GM21737 (cell line): ENCODE measurements at regions not wholly inside any gene's neighbourhood (a gene's known extent, or its start where the extent isn't known, plus 50 kb on each side); places are given as distances from the start of the nearest gene placed in this dataset.
A peak's percentile ranks its signal among the peaks of the same experiment; 100 is the strongest.
"Not testable (repeated sequence)": the region's sequence is repeated elsewhere in the genome, so short reads cannot be mapped to it uniquely, and the experiment has no call there.

Experiments
- ATAC-seq: cut with Tn5 transposase; IDR thresholded peaks from one replicate; pipeline ENCODE4 v1.9.1; 2021; ENCODE audit warnings: mild to moderate bottlenecking, moderate library complexity; ENCODE audit not compliant: unreplicated experiment

- ATAC-seq = no peak
These were observed 860.4 kb downstream of the PLA2G4A start for GRCh38 chr1:187689129-187689528.

DNA sequence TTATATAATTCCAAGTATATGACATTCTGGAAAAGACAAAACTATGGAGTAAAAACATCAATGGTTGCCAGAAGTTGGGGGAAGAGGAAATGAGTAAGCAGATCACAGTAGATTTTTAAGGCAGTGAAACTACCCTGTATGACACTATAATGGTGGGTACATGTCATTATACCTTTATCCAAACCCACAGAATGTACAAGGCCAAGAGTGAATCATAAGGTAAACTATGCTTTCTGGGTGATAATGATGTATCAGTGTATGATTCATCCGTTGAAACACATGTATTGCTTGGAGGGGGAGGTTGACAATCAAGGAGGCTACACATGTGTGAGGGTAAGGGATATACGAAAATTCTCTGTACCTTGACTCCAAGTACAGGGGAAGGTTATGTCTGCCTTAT lies 862.7 kb downstream of the PLA2G4A start:
- no peak for ATAC-seq

- ATAC-seq = no peak
These were observed 864.0 kb downstream of the PLA2G4A start for GRCh38 chr1:187692799-187693198.

- no peak for ATAC-seq
These were observed 867.3 kb downstream of the PLA2G4A start for GRCh38 chr1:187696073-187696472.

DNA sequence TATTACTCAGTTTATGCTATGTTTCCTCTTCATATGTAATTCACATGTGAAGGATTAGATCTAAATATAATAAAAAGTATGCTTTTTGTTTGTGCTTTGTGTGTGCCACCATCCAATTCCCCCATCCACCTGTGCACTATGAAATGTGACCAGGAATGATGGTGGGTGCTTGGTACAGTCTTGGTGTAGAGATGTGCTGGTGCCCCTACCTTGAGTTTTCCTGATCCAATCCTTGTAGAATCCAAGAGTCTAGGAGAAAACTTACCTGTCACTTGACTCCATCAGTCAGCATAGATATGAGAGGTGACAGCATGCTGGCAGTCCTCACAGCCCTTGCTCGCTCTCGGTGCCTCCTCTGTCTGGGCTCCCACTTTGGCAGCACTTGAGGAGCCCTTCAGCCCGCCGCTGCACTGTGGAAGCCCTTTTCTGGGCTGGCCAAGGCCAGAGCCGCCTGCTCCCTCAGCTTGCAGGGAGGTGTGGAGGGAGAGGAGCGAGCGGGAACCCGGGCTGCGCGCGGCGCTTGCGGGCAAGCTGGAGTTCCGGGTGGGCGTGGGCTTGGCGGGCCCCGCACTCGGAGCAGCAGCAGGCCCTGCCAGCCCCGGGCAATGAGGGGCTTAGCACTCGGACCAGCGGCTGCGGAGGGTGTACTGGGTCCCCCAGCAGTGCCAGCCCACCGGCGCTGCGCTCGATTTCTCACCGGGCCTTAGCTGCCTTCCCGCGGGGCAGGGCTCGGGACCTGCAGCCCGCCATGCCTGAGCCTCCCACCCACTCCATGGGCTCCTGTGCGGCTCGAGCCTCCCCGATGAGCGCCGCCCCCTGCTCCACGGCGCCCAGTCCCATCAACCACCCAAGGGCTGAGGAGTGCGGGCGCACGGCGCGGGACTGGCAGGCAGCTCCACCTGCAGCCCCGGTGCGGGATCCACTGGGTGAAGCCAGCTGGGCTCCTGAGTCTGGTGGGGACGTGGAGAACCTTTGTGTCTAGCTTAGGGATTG lies 874.7 kb downstream of the PLA2G4A start:
- not testable (repeated sequence) for ATAC-seq

- no peak for ATAC-seq
These were observed 885.7 kb downstream of the PLA2G4A start for GRCh38 chr1:187714470-187714869.

GRCh38 chr1:187715483-187715882 lies 886.7 kb downstream of the PLA2G4A start:
- no peak for ATAC-seq

- no peak for ATAC-seq
These were observed 887.4 kb downstream of the PLA2G4A start for GRCh38 chr1:187716160-187716559.

GRCh38 chr1:187718527-187718926 lies 889.8 kb downstream of the PLA2G4A start:
- ATAC-seq = no peak

GRCh38 chr1:187721216-187721615 lies 892.5 kb downstream of the PLA2G4A start:
- ATAC-seq = no peak

DNA sequence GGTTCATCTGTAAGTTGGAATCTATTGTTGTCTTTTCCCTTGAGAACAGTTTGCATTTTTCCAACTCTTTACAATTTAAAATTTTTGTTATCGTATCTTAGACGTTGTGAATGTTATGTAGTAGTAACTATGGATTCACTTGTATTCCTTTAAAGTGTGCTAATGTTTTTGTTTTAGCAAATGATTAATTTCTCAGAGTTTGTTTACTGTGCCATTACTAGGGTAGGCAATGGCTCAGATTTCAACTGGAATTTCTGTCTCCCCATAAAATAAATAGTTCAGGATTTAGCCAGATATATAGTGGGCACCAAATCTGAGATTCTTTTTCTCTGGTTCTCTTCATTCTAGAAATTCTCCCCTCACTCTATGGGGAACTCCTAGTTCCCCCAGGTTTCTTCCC lies 896.5 kb downstream of the PLA2G4A start:
- ATAC-seq = no peak

DNA sequence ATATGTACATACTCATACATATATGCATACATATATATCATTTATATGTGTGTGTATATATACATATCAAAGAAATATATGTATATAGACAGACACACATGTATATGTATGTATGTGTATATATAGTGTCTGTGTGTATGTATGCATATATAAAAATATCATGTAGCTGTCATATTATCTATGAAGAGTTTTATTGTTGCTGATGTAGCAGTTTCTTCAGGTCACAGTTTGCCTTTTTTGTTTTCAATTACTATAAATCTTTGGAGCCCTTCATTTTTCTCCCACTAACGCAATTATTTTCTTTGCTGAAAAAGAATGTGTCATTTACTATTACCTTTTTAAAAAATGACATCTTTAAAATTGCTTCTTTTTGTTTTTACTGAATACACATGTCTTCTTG lies 904.5 kb downstream of the PLA2G4A start:
- ATAC-seq = no peak

GRCh38 chr1:187734427-187734826 lies 905.7 kb downstream of the PLA2G4A start:
- no peak for ATAC-seq

DNA sequence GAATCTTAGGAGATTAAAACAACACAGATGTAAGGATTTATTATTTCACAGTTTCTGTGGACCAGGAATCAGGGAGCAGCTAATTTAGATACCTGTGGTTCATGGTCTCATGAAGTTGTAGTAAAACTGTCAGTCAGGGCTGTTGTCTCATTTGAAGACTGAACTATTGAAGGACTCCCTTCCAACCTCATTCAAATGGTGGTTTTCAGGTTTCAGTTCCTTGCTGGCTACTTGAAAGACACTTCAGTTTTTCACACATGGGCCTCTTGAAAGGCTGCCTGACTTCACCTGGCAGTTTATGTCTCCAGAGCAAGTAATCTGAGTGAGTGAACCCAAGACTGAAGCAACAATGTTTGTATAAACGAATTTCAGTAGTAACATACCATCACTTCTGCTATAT lies 915.9 kb downstream of the PLA2G4A start:
- peak; percentile 64 for ATAC-seq

DNA sequence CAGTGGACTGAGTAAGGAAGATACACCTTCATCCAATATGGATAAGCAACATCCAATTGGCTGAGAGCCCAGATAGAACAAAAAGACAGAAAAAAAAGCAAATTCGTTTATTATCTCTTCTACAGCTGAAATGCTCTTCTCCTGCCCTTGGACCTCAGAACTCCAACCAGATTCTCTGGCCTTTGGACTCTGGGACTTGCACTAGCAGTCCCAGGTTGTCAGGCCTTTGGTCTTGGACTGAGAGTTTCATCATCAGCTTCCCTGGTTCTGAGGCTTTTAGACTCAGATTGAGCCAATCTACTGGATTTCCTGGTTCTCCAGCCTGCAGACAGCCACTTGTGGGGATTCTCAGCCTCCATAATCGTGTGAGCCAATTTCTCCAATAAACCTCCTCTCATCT lies 926.8 kb downstream of the PLA2G4A start:
- no peak for ATAC-seq

GRCh38 chr1:187756684-187757083 lies 927.9 kb downstream of the PLA2G4A start:
- not testable (repeated sequence) for ATAC-seq

DNA sequence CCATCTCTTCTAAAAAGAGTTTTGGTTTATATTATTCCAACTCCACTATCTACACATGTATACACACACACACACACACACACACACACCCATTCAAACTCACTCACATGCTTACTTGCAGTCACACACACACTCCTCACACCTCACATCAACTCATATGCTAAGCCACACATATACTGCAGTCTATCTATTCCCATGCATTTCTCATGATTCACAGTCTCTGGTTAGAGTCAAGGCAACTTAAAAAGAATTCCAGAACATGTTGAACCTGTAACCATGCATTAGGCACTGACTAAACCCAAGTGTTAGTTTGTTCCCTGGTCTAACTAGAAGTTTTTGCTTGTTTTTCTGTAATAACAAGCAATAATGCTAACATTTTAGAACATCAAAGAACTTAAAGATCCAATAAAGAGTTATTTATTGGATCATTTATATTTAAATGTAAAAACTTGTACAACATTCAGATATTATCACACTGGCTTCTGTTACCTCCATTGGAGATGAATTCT lies 931.1 kb downstream of the PLA2G4A start:
- no peak for ATAC-seq

DNA sequence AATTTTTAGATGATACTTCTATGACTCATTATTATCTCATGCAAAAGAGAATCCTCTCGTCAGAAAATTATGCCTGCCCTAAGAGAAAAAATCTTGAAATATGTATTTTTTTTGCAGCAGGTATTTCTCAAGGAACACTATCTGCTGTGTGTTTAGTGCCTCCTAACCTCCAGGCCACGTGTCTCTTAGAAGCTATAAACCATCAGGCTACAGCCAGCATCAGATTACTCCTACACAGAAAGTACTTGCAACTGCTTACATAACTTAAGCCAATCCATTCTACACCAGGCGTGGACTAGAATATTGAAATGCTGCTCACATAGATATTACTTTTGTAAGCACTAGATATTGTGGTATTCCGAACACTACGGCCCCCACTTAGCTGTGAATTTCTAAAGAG lies 933.4 kb downstream of the PLA2G4A start:
- no peak for ATAC-seq

DNA sequence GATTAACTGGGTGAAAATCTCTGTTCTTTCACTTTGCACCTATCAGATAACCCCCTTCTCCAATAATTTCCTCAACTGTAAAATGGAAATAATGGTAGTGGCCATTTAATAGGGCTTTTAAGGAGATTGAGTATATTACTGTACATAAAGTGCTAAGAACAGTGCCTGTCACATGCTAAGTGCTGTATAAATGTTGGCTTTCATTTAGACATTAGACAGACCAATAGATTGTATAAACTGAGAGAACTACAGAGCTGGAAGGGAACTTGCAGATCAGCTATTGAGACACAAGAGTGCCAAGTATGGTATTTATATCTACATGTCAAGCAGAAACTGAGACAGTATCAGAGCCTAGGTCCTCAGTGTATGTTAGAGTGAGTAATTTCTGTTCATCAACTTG lies 934.7 kb downstream of the PLA2G4A start:
- no peak for ATAC-seq

DNA sequence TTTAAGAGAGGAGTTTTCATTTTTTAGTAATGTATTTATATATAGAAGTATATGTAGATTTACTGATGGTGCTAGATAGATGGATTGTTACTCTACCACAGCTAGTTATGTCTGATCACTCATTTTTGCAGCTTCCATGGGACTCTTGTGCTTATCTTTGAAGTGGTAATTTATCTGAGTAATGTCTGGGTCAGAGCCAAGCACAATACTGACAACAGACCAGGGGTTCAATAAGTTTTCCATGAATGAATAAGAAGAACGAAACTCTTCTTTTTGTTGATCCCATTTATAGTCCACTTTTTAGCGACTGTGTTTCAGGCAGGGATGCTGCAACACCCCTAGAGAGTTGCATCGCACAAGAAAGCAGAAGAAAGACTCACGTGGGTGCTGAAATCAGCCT lies 935.2 kb downstream of the PLA2G4A start:
- ATAC-seq = no peak

GRCh38 chr1:187771396-187771795 lies 942.6 kb downstream of the PLA2G4A start:
- ATAC-seq = no peak

GRCh38 chr1:187773168-187773567 lies 944.4 kb downstream of the PLA2G4A start:
- no peak for ATAC-seq
